Rectal smooth muscle tissue (tissue), 1 donor: ENCODE measurements at regions not wholly inside any gene's neighbourhood (a gene's known extent, or its start where the extent isn't known, plus 50 kb on each side); places are given as distances from the start of the nearest gene placed in this dataset.
"Not testable (repeated sequence)": the region's sequence is repeated elsewhere in the genome, so short reads cannot be mapped to it uniquely, and the experiment has no call there.

ENCODE experiments used
- H3K27ac ChIP-seq: one replicate; pipeline ENCODE4 v1.7.0; 2013; ENCODE audit warnings: low read depth, low read length, inconsistent platforms
- H3K27me3 ChIP-seq: one replicate; pipeline ENCODE4 v1.7.0; 2013; ENCODE audit warnings: low read length; ENCODE audit not compliant: control insufficient read depth, insufficient read depth
- H3K36me3 ChIP-seq: one replicate; pipeline ENCODE4 v1.7.0; 2013; ENCODE audit warnings: low read length; ENCODE audit not compliant: control insufficient read depth, insufficient read depth
- H3K4me1 ChIP-seq: one replicate; pipeline ENCODE4 v1.7.0; 2013; ENCODE audit warnings: low read length; ENCODE audit not compliant: control insufficient read depth, insufficient read depth
- H3K4me3 ChIP-seq: one replicate; pipeline ENCODE4 v1.7.0; 2013; ENCODE audit warnings: low read length
- H3K9ac ChIP-seq: one replicate; pipeline ENCODE4 v1.7.0; 2013; ENCODE audit warnings: low read length

DNA sequence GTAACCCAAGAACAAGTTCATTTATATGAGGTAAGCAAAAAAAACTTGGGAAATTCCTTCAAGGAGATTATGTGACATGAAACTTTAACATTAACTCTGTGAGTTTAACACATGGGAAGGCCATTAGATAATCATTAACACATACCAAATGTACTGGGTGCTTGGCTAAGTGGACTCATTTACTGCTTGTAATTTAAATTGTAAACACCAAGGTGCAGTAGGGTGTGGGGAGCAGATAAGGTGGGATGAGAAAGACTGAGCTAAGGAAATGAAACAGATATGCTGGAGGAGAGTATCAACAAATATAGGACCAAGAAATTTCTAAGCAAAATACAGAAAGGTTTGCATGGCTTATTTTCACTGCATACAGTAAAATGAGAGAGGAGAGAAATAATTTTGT is 2384.8 kb upstream of the ACO1 start:
- Histone ChIP-seq H3K9ac (no peak overlapping the region), H3K4me3 (no peak overlapping the region), H3K4me1 (no peaks in the 10 kb centered on the region), H3K36me3 (no peaks in the 10 kb centered on the region), H3K27ac (no peak overlapping the region), H3K27me3 (no peaks in the 10 kb centered on the region)

DNA sequence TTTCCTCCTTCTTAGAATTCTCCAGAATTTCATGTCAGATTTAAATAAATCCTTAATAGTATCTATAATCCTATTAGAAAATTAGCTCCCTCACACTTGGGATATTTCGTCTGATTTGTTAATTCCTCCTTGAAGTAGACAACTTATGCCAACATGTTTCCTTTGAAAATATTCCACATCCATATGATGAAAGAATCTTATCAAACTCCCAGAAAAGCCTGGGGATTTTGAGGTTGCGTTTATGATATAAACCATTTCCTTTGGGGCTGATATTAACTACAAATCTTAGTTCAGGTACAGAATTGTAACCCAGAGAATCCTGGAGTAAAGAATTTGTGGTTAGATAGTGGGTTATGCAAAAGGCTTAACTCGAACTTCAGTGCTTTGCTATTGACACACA is 2373.8 kb upstream of the ACO1 start:
- no peaks in the 10 kb centered on the region for H3K4me1 ChIP-seq
- no peak overlapping the region for H3K4me3 ChIP-seq
- H3K27me3 ChIP-seq, result no peaks in the 10 kb centered on the region
- no peak overlapping the region for H3K27ac ChIP-seq
- no peak overlapping the region for H3K9ac ChIP-seq
- H3K36me3 ChIP-seq, result no peaks in the 10 kb centered on the region

DNA sequence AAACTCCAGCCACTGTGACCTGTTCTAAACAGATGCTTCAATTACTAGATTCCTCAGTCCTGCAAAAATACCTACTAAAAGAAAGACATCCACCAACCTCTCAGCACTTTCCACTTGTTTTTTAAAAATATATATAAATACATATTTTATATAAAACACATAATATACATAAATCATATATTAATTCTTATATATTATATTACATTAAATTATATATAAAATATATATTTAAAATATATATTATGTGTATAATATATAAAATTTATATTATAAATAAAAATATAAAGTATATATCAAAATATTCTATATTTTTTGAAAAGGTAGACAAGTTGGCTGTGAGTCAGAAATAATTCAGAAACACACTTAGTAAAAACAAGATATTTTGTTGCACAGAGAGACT is 2371.8 kb upstream of the ACO1 start:
- no peak overlapping the region for H3K9ac ChIP-seq
- H3K4me1 ChIP-seq, result no peaks in the 10 kb centered on the region
- H3K27me3 ChIP-seq, result no peaks in the 10 kb centered on the region
- H3K4me3 ChIP-seq, result no peak overlapping the region
- H3K36me3 ChIP-seq, result no peaks in the 10 kb centered on the region
- no peak overlapping the region for H3K27ac ChIP-seq

DNA sequence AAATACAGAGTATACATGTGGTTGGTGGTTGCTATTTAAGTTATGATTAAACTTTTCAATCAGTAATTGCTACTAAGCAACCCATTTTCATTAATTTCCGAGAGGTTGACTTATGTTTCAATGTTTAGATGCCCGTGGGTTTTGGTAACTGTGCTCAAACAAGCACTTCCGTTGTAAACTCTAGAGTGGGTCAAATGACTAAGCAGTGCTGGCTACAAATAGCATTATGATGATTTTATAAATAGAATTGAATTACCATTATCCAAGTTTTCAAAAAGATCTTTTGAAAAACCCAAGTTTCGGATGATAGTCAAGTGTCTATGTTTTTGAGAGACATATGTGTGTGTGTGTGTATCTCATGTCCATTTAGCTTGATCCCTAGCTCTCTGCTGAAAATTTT is 2369.4 kb upstream of the ACO1 start:
- H3K4me3 ChIP-seq, result no peak overlapping the region
- no peaks in the 10 kb centered on the region for H3K27me3 ChIP-seq
- H3K4me1 ChIP-seq, result no peaks in the 10 kb centered on the region
- no peak overlapping the region for H3K9ac ChIP-seq
- H3K27ac ChIP-seq, result no peak overlapping the region
- H3K36me3 ChIP-seq, result no peaks in the 10 kb centered on the region

DNA sequence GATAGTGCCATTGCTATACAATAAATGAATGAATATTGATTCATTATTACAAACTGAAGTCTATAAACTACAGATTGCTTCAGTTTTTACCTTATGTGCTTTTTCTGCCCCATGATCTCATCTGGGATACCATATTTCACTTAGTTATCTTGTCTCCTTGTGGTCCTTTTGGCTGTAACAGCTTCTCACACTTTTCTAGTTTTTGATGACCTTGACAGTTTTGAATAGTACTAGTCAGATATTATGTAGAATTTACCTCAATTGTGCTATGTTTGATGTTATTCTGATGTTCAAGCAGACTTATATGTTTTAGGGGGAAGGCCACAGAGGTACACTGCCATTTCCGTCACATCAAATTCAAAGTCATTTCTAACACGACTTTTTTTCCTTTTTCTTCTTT is 2364.3 kb upstream of the ACO1 start:
- Histone ChIP-seq H3K9ac (no peak overlapping the region), H3K27me3 (no peaks in the 10 kb centered on the region), H3K36me3 (no peaks in the 10 kb centered on the region), H3K4me3 (no peak overlapping the region), H3K27ac (no peak overlapping the region), H3K4me1 (no peaks in the 10 kb centered on the region)

DNA sequence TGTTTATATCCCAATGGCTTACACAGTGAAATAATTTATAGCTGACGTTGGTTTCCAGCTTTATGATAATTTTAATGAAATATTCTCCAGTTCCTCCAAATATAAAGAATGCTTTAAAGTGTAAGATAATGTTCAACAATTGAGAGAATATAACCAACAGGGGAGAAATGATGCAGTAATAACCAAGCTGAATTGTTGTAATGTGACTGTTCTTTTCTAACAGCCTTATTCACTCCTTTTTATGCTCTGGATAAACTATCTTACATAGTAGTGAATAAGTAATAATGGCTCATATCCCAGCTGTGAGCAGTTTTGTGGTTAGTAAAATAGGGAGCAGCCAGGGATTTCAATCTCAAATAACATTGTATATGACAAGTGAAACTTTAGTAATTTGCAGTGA is 2348.7 kb upstream of the ACO1 start:
- Histone ChIP-seq H3K27ac (no peak overlapping the region), H3K4me3 (no peak overlapping the region), H3K27me3 (no peaks in the 10 kb centered on the region), H3K9ac (no peak overlapping the region), H3K36me3 (no peaks in the 10 kb centered on the region), H3K4me1 (no peaks in the 10 kb centered on the region)

DNA sequence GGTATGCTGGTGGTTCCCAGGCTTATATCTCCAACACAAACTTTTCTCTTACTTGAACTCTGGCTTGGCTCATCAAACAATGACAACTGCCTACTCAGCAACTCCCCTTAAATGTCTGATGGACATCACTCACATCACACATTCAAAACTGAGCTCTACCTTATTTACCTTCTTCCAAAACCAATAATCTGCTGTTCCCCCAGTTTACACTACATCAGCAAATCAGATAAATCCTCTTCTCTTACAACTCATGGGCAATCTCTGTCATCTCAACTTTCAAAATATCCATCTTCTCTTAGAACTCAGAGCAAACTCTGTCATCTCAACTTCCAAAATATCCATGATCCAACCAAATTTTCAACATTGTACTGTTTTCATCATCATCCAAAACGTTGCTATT is 2347.9 kb upstream of the ACO1 start:
- H3K27me3 ChIP-seq, result no peaks in the 10 kb centered on the region
- H3K27ac ChIP-seq, result no peak overlapping the region
- no peak overlapping the region for H3K4me3 ChIP-seq
- H3K36me3 ChIP-seq, result no peaks in the 10 kb centered on the region
- H3K9ac ChIP-seq, result no peak overlapping the region
- H3K4me1 ChIP-seq, result no peaks in the 10 kb centered on the region

DNA sequence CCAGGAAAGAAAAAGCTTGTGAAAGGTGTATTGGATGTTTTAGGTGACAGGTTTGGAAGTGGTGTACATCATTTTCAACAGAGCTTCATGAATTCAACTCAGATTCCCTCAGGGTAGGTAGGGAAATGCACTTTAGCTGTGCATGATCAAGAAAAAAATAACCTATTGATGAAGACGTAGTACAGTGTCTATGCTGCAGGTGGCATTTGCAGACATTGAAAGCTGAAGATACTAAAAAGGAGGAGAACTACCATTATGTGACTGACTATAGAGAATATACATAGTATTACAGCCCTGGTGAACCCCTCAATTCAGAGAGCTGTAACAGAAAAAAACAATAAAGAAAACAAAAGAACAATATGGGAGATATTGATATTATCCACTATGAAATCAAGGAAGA is 2344.7 kb upstream of the ACO1 start:
- H3K9ac ChIP-seq, result no peak overlapping the region
- no peak overlapping the region for H3K27ac ChIP-seq
- no peaks in the 10 kb centered on the region for H3K36me3 ChIP-seq
- no peaks in the 10 kb centered on the region for H3K27me3 ChIP-seq
- H3K4me1 ChIP-seq, result no peaks in the 10 kb centered on the region
- H3K4me3 ChIP-seq, result no peak overlapping the region

DNA sequence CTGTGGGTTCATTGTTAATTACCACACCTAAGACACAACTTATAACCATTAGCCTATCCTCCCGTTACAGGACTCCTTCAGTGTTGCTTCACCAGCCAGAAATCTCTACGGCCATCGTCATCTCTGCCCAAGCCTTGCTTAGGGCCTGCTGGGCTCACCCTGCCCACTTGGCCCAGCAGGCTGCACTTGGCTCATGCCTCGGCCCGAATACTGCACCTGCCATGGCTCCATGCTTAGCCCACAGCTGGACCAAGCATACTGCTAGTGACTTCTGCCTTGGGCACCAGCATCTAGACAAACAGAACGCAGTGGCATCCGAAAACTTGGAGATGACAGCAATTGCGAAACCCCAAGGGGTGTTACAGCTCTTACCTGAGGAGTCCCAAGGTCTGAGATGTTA is 2336.0 kb upstream of the ACO1 start:
- Histone ChIP-seq H3K4me3 (no peak overlapping the region), H3K36me3 (no peaks in the 10 kb centered on the region), H3K27ac (no peak overlapping the region), H3K9ac (no peak overlapping the region), H3K4me1 (no peaks in the 10 kb centered on the region), H3K27me3 (no peaks in the 10 kb centered on the region)

DNA sequence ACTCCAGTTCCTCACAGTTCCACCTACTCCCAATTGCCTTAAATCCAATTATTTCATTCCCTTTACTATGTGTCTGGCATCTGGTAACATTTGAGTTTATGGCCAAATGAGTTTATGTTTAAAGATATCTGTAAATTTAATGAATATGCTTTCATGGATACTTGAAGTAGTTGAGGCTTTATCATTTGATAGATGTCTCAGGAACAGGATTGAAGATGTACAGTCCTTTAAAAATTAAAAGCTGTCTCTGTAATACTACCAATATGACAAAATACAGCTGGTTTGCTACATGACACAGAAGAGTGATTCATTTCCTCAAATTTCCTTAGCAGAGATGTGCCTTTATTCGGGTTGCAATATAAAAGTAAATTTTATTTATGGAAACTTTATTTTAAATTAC is 2326.0 kb upstream of the ACO1 start:
- no peaks in the 10 kb centered on the region for H3K4me1 ChIP-seq
- no peaks in the 10 kb centered on the region for H3K27me3 ChIP-seq
- H3K9ac ChIP-seq, result no peak overlapping the region
- no peak overlapping the region for H3K4me3 ChIP-seq
- no peak overlapping the region for H3K27ac ChIP-seq
- H3K36me3 ChIP-seq, result no peaks in the 10 kb centered on the region

DNA sequence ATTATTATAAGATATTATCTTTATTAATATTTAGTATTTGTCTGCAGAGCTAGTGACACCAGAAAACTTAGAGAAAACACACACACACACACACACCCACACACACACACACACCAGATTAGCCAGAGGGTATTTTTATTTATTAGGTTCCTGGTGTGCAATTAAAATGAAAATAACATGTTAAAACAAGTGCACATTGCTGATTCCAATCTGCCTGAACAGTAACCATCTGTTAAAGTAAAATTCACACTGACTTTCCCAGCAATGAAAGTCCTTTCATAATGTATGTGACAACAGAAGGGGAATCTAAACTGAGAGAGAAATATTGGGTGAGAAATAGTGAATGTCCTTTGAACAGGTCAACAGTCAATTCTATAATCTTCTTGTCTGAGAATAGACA is 2323.5 kb upstream of the ACO1 start:
- no peak overlapping the region for H3K4me3 ChIP-seq
- no peaks in the 10 kb centered on the region for H3K36me3 ChIP-seq
- H3K4me1 ChIP-seq, result no peaks in the 10 kb centered on the region
- H3K27ac ChIP-seq, result no peak overlapping the region
- no peak overlapping the region for H3K9ac ChIP-seq
- H3K27me3 ChIP-seq, result no peaks in the 10 kb centered on the region

DNA sequence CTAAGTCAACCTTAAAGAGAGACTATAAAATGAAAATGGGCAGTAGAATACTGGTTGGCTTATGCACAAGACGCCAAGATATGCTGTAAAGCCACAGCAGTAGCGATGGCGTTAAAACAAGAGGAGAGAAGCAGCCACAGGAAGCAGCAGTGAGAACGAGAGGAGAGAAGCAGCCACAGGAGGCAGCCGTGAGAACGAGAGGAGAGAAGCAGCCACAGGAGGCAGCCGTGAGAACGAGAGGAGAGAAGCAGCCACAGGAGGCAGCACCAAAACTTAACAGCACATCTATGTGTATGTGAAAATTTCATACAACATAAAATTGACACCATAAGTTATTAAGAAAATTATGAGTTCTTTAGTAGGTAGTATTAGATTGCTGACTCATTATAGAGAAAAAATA is 2318.6 kb upstream of the ACO1 start:
- Histone ChIP-seq H3K4me3 (no peak overlapping the region), H3K36me3 (no peaks in the 10 kb centered on the region), H3K27me3 (no peaks in the 10 kb centered on the region), H3K4me1 (no peaks in the 10 kb centered on the region), H3K27ac (no peak overlapping the region), H3K9ac (no peak overlapping the region)

DNA sequence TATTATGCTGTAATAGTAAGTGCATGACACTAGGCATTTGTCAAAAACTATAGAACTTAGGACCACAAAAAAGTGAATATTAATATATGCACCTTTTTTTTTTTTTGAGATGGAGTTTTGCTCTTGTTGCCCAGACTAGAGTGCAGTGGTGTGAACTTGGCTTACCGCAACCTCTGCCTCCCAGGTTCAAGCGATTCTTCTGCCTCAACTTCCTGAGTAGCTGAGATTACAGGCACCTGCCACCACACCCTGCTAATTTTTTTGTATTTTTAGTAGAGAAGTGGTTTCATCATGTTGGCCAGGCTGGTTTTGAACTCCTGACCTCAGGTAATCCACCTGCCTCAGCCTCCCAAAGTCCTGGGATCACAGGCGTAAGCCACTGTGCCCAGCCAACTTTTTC is 2315.2 kb upstream of the ACO1 start:
- not testable (repeated sequence) for H3K27me3 ChIP-seq, H3K36me3 ChIP-seq, H3K9ac ChIP-seq, H3K4me1 ChIP-seq, H3K27ac ChIP-seq, H3K4me3 ChIP-seq

DNA sequence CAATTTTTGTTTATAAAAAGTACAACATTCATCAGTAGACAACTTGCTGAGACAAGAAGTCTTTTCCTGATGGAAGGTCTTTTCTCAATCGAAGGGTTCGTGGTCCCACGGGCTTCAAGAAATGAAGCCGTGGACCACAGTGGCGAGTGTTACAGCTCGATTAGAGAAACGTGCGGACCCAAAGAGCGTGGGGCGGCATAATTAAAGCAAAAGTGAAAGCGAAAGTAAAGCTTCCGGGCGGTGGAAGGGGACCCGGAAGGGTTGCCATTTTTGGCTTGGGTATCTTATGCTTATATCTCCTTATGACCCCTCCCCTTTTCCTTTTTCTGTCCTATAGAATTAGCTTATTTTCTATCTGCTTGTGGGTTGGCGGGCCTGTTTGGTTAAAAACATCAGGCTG is 2309.4 kb upstream of the ACO1 start:
- no peaks in the 10 kb centered on the region for H3K4me1 ChIP-seq
- H3K4me3 ChIP-seq, result no peak overlapping the region
- H3K9ac ChIP-seq, result no peak overlapping the region
- H3K27me3 ChIP-seq, result no peaks in the 10 kb centered on the region
- no peak overlapping the region for H3K27ac ChIP-seq
- no peaks in the 10 kb centered on the region for H3K36me3 ChIP-seq
